NCI-H2227 (cell line): ENCODE measurements at regions not wholly inside any gene's neighbourhood (a gene's known extent, or its start where the extent isn't known, plus 50 kb on each side); places are given as distances from the start of the nearest gene placed in this dataset.
A peak's percentile ranks its signal among the peaks of the same experiment; 100 is the strongest.
"Not testable (repeated sequence)": the region's sequence is repeated elsewhere in the genome, so short reads cannot be mapped to it uniquely, and the experiment has no call there.

Source experiments
- DNase-seq: peaks from one replicate; lab custom pipeline; 2025; ENCODE audit not compliant: unreplicated experiment; lab: John Stamatoyannopoulos, UW

- no peak for DNase-seq
Observed at GRCh38 chr1:68653882-68654281, 157.0 kb upstream of the DEPDC1 start.

GRCh38 chr1:68673771-68674170 lies 176.9 kb upstream of the DEPDC1 start:
- no peak for DNase-seq

- no peak for DNase-seq
Observed at GRCh38 chr1:68675336-68675735, 178.5 kb upstream of the DEPDC1 start.

DNA sequence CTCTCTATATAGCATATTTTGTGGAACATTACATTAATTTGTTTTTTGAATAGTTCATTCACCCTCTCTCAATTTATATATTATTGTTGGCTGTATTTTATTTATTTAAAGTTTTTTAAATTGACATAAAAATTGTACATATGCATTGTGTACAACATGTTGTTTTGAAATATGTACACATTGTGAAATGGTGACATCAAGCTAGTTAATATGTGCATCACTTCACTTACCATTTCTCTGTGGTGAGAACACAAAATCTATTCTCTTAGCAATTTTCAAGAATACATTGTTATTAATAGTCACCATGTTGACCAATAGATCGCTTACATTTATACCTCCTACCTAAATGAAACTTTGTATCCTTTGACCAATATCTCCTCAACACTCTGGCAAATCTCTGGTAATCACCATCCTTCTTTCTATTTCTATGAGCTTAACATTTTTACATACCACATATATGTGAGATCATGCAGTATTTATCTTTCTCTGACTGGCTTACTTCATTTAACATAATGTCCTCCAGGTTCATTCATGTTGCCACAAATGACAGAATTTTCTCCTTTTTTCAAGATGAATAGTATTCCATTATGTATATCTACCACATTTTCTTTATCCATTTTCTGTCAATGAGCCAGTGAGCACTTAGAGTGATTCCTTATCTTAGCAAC lies 180.9 kb upstream of the DEPDC1 start:
- DNase-seq, result no peak

DNA sequence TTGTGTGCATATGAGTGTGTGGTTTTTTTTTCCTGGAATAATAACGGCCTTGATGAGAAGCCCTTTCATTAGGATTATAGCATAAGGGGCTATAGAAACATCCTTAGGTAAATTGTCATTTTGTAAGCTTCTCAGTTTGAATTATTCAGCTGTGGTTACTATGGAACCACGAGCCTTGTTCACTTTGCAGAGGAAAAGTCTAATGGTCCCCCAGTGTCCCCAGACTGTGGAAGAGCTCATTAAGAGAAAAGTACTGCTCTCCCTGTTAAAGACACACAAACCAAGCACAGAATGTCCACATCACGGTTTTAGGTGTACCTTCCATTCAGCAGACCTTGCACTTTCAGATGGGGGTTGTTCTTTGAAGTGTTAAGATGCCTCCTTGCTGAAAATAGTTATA lies 199.3 kb upstream of the DEPDC1 start:
- DNase-seq, result no peak

- DNase-seq, result no peak
Observed at GRCh38 chr1:68703921-68704354, 207.1 kb upstream of the DEPDC1 start.

DNA sequence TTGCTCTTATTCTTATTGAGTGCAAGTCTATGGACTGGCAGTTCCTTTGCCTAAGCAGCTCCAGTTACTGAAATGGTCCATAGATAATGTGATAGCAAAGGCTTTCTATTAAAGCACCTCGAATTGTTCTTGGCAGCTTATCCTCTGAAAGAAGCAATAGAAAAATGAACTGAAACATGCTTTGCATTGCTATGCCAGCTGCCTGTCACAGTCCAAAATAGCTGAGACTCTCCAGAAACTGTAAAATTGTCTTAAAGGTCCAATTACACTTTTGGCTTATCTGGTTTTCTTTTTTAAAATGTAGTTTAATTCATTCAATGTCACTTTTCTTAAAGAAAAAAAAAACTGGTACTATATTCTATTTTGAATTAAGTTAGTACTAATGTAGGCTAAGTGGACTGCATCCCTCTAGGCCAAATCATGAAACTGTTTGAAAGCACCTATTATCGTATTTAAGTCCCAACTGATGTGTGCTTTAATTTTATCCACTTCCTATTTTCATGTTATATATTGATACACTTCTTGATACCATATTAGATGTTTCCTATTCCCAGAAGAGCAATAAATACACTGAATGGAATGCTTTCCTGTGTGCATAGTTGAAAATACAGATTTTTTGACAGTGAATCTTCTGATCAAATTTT lies 208.0 kb upstream of the DEPDC1 start:
- no peak for DNase-seq

- DNase-seq, result no peak
Observed at GRCh38 chr1:68705466-68705865, 208.6 kb upstream of the DEPDC1 start.

DNA sequence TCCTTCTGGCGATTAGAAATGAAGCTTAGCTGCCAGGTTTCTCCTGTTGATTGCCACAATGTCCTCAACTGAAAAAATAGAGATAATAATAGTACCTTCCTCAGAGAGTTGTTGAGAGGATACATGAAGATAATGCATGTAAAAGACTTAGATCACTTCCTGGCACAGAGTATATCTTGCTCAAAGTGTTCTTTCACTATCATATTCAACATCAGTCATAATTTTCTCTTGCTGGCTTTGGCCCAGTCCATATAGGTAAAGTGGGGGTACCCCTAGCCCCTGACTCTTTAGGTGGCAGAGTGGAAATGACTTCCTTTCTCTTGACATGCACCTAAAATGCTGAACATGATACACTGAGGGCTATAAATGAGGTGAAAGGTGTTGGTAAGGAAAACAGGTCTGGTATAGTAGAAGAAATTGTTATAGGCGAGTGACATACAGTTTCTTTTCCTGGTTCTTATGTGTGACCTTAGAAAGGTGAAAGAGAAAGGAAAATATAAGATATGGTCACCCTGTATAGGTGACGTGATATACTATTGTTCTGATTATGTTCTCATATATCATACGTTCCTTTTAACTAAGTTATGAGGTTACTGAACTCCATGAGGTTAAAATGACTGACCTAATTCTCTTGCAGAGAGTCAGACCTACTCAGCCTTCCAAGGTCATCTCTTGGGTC lies 209.9 kb upstream of the DEPDC1 start:
- DNase-seq, result no peak

GRCh38 chr1:68717330-68717729 lies 220.4 kb upstream of the DEPDC1 start:
- no peak for DNase-seq

- no peak for DNase-seq
Observed at GRCh38 chr1:68720476-68720875, 223.6 kb upstream of the DEPDC1 start.

DNA sequence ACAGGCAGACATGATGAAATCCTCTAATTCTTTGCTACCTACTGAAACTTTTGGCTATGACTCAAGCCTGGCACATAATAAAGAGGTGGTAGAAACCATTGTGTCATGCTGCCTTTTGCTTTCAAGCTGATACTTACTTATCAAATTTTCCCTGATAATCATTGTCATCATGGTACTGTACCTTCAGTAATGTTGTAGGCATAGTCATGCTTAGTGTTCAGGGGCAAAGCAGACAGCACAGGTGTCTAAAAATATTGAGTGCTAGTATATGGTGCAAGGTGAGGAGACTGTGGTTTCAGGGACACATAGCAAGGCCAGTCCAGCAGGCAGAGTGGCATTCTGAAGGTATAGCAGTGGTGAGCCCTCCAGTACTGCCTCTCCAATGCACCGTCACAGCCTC lies 226.9 kb upstream of the DEPDC1 start:
- no peak for DNase-seq

- DNase-seq, result peak; percentile 63
Observed at GRCh38 chr1:68725001-68725752, 228.3 kb upstream of the DEPDC1 start.

DNA sequence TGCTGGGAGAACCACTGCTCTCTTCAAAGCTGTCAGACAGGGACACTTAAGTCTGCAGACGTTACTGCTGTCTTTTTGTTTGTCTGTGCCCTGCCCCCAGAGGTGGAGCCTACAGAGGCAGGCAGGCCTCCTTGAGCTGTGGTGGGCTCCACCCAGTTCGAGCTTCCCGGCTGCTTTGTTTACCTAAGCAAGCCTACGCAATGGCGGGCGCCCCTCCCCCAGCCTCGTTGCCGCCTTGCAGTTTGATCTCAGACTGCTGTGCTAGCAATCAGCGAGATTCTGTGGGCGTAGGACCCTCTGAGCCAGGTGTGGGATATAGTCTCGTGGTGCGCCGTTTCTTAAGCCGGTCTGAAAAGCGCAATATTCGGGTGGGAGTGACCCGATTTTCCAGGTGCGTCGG lies 242.6 kb upstream of the DEPDC1 start:
- DNase-seq, result not testable (repeated sequence)

DNA sequence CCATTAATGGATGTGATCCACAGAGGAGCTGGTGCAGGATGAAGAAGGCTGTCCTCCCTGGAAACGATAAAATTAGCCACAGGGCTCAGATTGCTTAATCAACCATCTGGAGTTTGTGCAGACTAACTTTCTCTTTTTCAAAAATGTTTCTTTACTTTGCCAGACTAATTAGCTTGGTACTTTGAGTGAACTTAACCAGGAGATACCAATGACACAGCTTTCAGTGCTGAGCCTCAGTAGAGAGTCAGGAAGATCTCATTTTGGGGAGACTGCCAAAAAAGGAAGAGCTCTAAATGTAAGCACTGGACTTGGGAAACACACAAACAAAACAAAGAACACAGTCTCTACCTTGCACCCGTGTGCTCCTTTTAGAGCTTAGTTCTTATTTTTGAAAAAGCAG lies 248.1 kb upstream of the DEPDC1 start:
- DNase-seq, result no peak

DNA sequence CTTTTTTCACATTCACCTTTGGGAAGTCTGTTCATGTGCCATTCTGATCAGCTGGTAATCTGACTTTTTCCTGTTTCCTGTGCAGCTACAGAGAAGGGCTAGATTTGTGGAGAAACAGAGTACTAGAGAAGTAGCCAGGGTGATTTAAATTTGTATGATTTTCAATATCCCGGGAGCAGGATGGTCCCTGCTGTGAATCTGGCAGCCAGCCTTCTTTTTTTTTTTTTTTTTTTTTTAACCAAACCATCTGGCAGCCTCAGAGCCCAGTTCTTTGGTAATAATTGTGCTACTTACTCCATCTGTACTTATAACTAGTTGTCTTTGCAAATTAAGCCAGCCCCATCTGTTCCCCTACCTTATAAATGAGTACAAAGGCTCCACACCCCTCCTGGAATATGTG lies 248.6 kb upstream of the DEPDC1 start:
- DNase-seq, result no peak

DNA sequence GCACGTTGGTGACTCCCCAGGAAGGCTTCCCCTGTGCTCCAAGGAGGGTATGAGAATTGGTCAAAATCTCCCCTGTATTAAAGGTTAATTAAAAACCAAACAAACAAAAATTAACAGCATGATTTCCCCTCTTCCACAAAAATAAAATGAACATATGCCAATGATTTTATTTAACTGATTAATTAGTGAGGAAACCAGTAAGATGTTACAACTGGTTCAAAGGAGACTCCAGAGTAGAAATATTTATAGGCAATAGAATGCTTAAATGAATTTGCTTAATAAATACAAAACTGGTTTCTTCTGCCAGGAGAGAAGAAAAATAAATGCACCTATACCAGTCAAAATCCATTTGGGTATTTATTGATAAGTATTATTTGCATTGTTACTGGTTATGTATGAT lies 249.5 kb upstream of the DEPDC1 start:
- no peak for DNase-seq

GRCh38 chr1:68751723-68752122 lies 254.8 kb upstream of the DEPDC1 start:
- DNase-seq, result no peak

DNA sequence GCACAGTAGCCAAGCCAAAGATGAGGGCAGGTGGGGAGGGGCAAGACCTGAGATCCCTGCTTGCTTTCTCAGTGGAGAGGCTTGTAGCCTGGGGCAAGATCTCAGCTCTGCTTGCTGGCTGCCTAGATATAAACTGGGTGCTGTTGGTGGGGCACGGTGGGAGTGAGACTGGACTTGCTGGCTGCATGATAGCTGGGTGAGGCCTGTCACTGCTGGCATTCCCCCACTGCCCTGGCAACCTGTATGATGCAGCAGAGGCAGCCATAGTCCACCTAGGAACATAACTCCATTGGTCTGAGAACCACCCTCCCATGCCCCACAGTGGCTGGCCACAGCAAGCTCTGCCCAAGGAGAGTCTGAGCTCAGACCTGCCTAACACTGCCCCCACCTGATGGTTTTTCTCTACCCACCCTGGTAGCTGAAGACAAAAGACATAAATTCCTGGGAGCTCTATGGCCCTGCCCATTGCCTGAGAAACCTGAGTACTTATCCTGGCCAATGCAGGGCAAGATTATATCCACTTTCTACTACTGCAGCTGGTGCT lies 261.9 kb upstream of the DEPDC1 start:
- DNase-seq, result no peak

GRCh38 chr1:68767941-68768340 lies 271.1 kb upstream of the DEPDC1 start:
- DNase-seq, result no peak

- DNase-seq, result no peak
Observed at GRCh38 chr1:68770817-68771216, 273.9 kb upstream of the DEPDC1 start.
